Coronary artery (tissue), 2 donors: ENCODE measurements at regions not wholly inside any gene's neighbourhood (a gene's known extent, or its start where the extent isn't known, plus 50 kb on each side); places are given as distances from the start of the nearest gene placed in this dataset.
"Not testable (repeated sequence)": the region's sequence is repeated elsewhere in the genome, so short reads cannot be mapped to it uniquely, and the experiment has no call there.

Experiments used
- DNase-seq: peaks from one replicate; pipeline ENCODE4 v3.0.0-alpha.2; 2017; ENCODE audit warnings: low spot score
- H3K27ac ChIP-seq, 2 donors: fragments of 200-600 bp; sonication (generic); one replicate each; pipeline ENCODE4 v1.5.1; 2016 to 2019
- H3K4me3 ChIP-seq: fragments of 200-600 bp; sonication (generic); 2 replicates; pipeline ENCODE4 v1.5.1; 2016; ENCODE audit warnings: mild to moderate bottlenecking, moderate library complexity
- CTCF ChIP-seq: fragments of 200-600 bp; sonication (generic); IDR thresholded peaks from one replicate; pipeline ENCODE4 v1.5.1; 2019; ENCODE audit warnings: antibody characterized with exemption

- H3K4me3 ChIP-seq = no peak overlapping the region
- no peak for DNase-seq
- H3K27ac ChIP-seq = no peak overlapping the region
- no peak for TF ChIP-seq CTCF
Observed at GRCh38 chr5:17075236-17075635, 139.1 kb upstream of the MYO10 start.

- no peak for DNase-seq
- no peak overlapping the region for H3K4me3 ChIP-seq
- no peak overlapping the region for H3K27ac ChIP-seq
- no peak for TF ChIP-seq CTCF
Observed at GRCh38 chr5:17076272-17076671, 140.2 kb upstream of the MYO10 start.

- Histone ChIP-seq H3K4me3 (no peak overlapping the region), H3K27ac (no peak overlapping the region)
- no peak for TF ChIP-seq CTCF
- DNase-seq = no peak
Observed at GRCh38 chr5:17077440-17078233, 139.8 kb upstream of the BASP1 start.

GRCh38 chr5:17079562-17079961 lies 137.9 kb upstream of the BASP1 start:
- no peak for TF ChIP-seq CTCF
- Histone ChIP-seq H3K27ac (no peak overlapping the region), H3K4me3 (no peak overlapping the region)
- no peak for DNase-seq

- no peak for DNase-seq
- no peak for TF ChIP-seq CTCF
- H3K4me3 ChIP-seq = no peak overlapping the region
- no peak overlapping the region for H3K27ac ChIP-seq
Observed at GRCh38 chr5:17080361-17080760, 137.1 kb upstream of the BASP1 start.

- Histone ChIP-seq H3K4me3 (no peak overlapping the region), H3K27ac (no peak overlapping the region)
- TF ChIP-seq CTCF = no peak
- DNase-seq = no peak
Observed at GRCh38 chr5:17081142-17081541, 136.3 kb upstream of the BASP1 start.

GRCh38 chr5:17083276-17083675 lies 134.2 kb upstream of the BASP1 start:
- H3K4me3 ChIP-seq, H3K27ac ChIP-seq, DNase-seq: not testable (repeated sequence)
